Gastrocnemius medialis (tissue), 4 donors: ENCODE measurements at regions not wholly inside any gene's neighbourhood (a gene's known extent, or its start where the extent isn't known, plus 50 kb on each side); places are given as distances from the start of the nearest gene placed in this dataset.

Source experiments
- ATAC-seq, 2 donors: fragments of 150-250 bp; one replicate each; pipeline ENCODE4 v1.9.1; 2016
- DNase-seq, 2 donors: peaks; one replicate each; pipeline ENCODE4 v3.0.0-alpha.2; 2019
- H3K27ac ChIP-seq, 4 donors: fragments of 200-600 bp; sonication (generic); 1 replicate in 1 of 4; 2 replicates in 3 of 4; pipeline ENCODE4 v1.5.1; 2016 to 2018; ENCODE audit warnings: mild to moderate bottlenecking in 2 of 4, moderate library complexity in 1 of 4
- H3K27me3 ChIP-seq, 3 donors: fragments of 200-600 bp; sonication (generic) in 2 of 3; 1 replicate in 1 of 3; 2 replicates in 2 of 3; pipeline versions ENCODE4 v1.5.1 to v1.6.0; 2016 to 2019; ENCODE audit warnings: mild to moderate bottlenecking in 1 of 3, moderate library complexity in 1 of 3
- H3K36me3 ChIP-seq, 2 donors: fragments of 200-600 bp; sonication (generic) in 1 of 2; one replicate each; pipeline ENCODE4 v1.5.1; 2017 to 2018
- H3K4me1 ChIP-seq, 2 donors: fragments of 200-600 bp; sonication (generic) in 1 of 2; one replicate each; pipeline ENCODE4 v1.5.1; 2016 to 2017; ENCODE audit warnings: mild to moderate bottlenecking in 2 of 2
- H3K4me3 ChIP-seq, 4 donors: fragments of 200-600 bp; sonication (generic) in 3 of 4; 1 replicate in 1 of 4; 2 replicates in 3 of 4; pipeline ENCODE4 v1.5.1; 2016 to 2019; ENCODE audit warnings: mild to moderate bottlenecking in 2 of 4
- H3K9me3 ChIP-seq, 3 donors: fragments of 200-600 bp; sonication (generic) in 2 of 3; 1 replicate in 1 of 3; 2 replicates in 2 of 3; pipeline ENCODE4 v1.5.1; 2016 to 2019
- POLR2A ChIP-seq, 2 donors: fragments of 450-650 bp; IDR thresholded peaks; one replicate each; pipeline ENCODE4 v1.6.1; 2017; ENCODE audit warnings: antibody characterized with exemption in 2 of 2, mild to moderate bottlenecking in 2 of 2, moderate library complexity in 2 of 2
- in situ Hi-C, 4 donors: fragments of 200-750 bp; cut with MboI; loops; one replicate each; pipeline versions ENCODE4 v1.15.0 to v1.8.0; 2017; ENCODE audit warnings: low sequenced_read_pairs in 4 of 4
- intact Hi-C: fragments of 100-400 bp; cut with DNase I; formaldehyde crosslinking; loops from one replicate; pipeline ENCODE4 v1.15.1; 2023; ENCODE audit warnings: low total_unique reads
- TF ChIP-seq, protein P1 (sequence below), 5 experiments: fragments of 450-650 bp in 3 of 5; fragments of 200-600 bp in 2 of 5; sonication (generic) in 2 of 5; IDR thresholded peaks in 4 of 5; conservative IDR thresholded peaks in 1 of 5; 1 replicate in 4 of 5; 2 replicates in 1 of 5; pipeline ENCODE4 v1.5.1; 2016 to 2019; ENCODE audit warnings: antibody characterized with exemption in 5 of 5, mild to moderate bottlenecking in 3 of 5, moderate library complexity in 3 of 5

GRCh38 chr9:90538566-90538965, 104.1 kb downstream of the DIRAS2 start:
- ATAC-seq, result no peak
- in situ Hi-C loops, result no loop called here
- TF ChIP-seq POLR2A (IDR thresholded peaks at IDR 0.05), result no peak
- TF ChIP-seq, protein P1, sequence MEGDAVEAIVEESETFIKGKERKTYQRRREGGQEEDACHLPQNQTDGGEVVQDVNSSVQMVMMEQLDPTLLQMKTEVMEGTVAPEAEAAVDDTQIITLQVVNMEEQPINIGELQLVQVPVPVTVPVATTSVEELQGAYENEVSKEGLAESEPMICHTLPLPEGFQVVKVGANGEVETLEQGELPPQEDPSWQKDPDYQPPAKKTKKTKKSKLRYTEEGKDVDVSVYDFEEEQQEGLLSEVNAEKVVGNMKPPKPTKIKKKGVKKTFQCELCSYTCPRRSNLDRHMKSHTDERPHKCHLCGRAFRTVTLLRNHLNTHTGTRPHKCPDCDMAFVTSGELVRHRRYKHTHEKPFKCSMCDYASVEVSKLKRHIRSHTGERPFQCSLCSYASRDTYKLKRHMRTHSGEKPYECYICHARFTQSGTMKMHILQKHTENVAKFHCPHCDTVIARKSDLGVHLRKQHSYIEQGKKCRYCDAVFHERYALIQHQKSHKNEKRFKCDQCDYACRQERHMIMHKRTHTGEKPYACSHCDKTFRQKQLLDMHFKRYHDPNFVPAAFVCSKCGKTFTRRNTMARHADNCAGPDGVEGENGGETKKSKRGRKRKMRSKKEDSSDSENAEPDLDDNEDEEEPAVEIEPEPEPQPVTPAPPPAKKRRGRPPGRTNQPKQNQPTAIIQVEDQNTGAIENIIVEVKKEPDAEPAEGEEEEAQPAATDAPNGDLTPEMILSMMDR (IDR thresholded peaks at IDR 0.05 in 4 of 5, conservative IDR thresholded peaks at IDR 0.05 in 1 of 5), result no peak
- Histone ChIP-seq H3K36me3 (no peaks in the 10 kb centered on the region), H3K27ac (no peak overlapping the region), H3K27me3 (no peaks in the 10 kb centered on the region), H3K9me3 (no peaks in the 10 kb centered on the region), H3K4me3 (no peak overlapping the region), H3K4me1 (no peaks in the 10 kb centered on the region)
- intact Hi-C loops, result no loop called here
- no peak for DNase-seq

GRCh38 chr9:90539286-90539685, 103.3 kb downstream of the DIRAS2 start:
- DNase-seq (no peak), ATAC-seq (no peak)
- Histone ChIP-seq H3K9me3 (no peaks in the 10 kb centered on the region), H3K27ac (no peak overlapping the region), H3K4me1 (no peaks in the 10 kb centered on the region), H3K27me3 (no peaks in the 10 kb centered on the region), H3K36me3 (no peaks in the 10 kb centered on the region), H3K4me3 (no peak overlapping the region)
- no peak for TF ChIP-seq POLR2A (IDR thresholded peaks at IDR 0.05)
- TF ChIP-seq, protein P1 (IDR thresholded peaks at IDR 0.05 in 4 of 5, conservative IDR thresholded peaks at IDR 0.05 in 1 of 5), result no peak
- intact Hi-C loops, result no loop called here
- in situ Hi-C loops, result no loop called here

GRCh38 chr9:90540734-90541133, 101.9 kb downstream of the DIRAS2 start:
- Histone ChIP-seq H3K4me3 (no peak overlapping the region), H3K4me1 (no peaks in the 10 kb centered on the region), H3K9me3 (no peaks in the 10 kb centered on the region), H3K27me3 (no peaks in the 10 kb centered on the region), H3K36me3 (no peaks in the 10 kb centered on the region), H3K27ac (no peak overlapping the region)
- no peak for ATAC-seq
- TF ChIP-seq POLR2A (IDR thresholded peaks at IDR 0.05), result no peak
- TF ChIP-seq, protein P1 (IDR thresholded peaks at IDR 0.05 in 4 of 5, conservative IDR thresholded peaks at IDR 0.05 in 1 of 5), result no peak
- no peak for DNase-seq
- intact Hi-C loops, result no loop called here
- in situ Hi-C loops, result no loop called here

DNA sequence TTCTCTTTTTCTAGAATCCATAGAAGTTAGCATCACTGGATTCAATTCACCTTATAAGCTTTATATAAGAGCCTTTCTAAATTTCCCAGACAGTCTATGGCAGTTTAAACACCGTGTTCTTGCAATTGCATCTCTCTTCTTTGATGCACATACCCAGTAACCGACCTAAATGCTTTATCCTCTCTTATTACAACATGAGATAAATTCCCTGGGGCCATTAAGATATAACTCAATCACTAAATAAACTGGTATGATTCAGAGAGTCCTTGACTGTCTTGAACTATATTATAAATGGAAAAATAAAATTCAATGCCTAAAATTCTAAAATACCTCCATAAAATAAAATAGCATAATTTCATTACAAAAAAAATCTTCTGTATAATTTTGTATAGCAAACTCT, 98.1 kb downstream of the DIRAS2 start:
- H3K36me3 ChIP-seq, result no peaks in the 10 kb centered on the region
- H3K27me3 ChIP-seq, result no peaks in the 10 kb centered on the region
- no peak for TF ChIP-seq POLR2A (IDR thresholded peaks at IDR 0.05)
- TF ChIP-seq, protein P1 (IDR thresholded peaks at IDR 0.05 in 4 of 5, conservative IDR thresholded peaks at IDR 0.05 in 1 of 5), result no peak
- intact Hi-C loops (no loop called here), in situ Hi-C loops (no loop called here)
- H3K9me3 ChIP-seq, result no peaks in the 10 kb centered on the region
- H3K27ac ChIP-seq, result no peak overlapping the region
- no peak for DNase-seq
- ATAC-seq, result no peak
- H3K4me1 ChIP-seq, result no peaks in the 10 kb centered on the region
- no peak overlapping the region for H3K4me3 ChIP-seq

- no peak overlapping the region for H3K27ac ChIP-seq
- no peaks in the 10 kb centered on the region for H3K27me3 ChIP-seq
- intact Hi-C loops (no loop called here), in situ Hi-C loops (no loop called here)
- H3K4me3 ChIP-seq, result no peak overlapping the region
- no peak for ATAC-seq
- no peaks in the 10 kb centered on the region for H3K36me3 ChIP-seq
- TF ChIP-seq, protein P1 (IDR thresholded peaks at IDR 0.05 in 4 of 5, conservative IDR thresholded peaks at IDR 0.05 in 1 of 5), result no peak
- TF ChIP-seq POLR2A (IDR thresholded peaks at IDR 0.05), result no peak
- no peak for DNase-seq
- no peaks in the 10 kb centered on the region for H3K4me1 ChIP-seq
- H3K9me3 ChIP-seq, result no peaks in the 10 kb centered on the region
Observed at GRCh38 chr9:90546200-90546599, 96.4 kb downstream of the DIRAS2 start.
